MM.1S (cell line): ENCODE measurements at regions not wholly inside any gene's neighbourhood (a gene's known extent, or its start where the extent isn't known, plus 50 kb on each side); places are given as distances from the start of the nearest gene placed in this dataset.
"Not testable (repeated sequence)": the region's sequence is repeated elsewhere in the genome, so short reads cannot be mapped to it uniquely, and the experiment has no call there.

Experiments used
- DNase-seq: peaks from one replicate; pipeline ENCODE4 v3.0.0-alpha.2; 2015
- H2AFZ ChIP-seq: fragments of 300-600 bp; sonication (generic); 2 replicates; pipeline ENCODE4 v1.6.0; 2016; ENCODE audit warnings: antibody characterized with exemption, low read length
- H3F3A ChIP-seq: fragments of 300-600 bp; sonication (generic); 2 replicates; pipeline ENCODE4 v1.6.1; 2016; ENCODE audit warnings: mild to moderate bottlenecking, antibody characterized with exemption, low read length, moderate library complexity, mixed read lengths; ENCODE audit not compliant: insufficient read depth
- H3K27ac ChIP-seq: fragments of 300-600 bp; sonication (generic); 2 replicates; pipeline ENCODE4 v1.5.1; 2016; ENCODE audit warnings: mild to moderate bottlenecking, low read length
- H3K27me3 ChIP-seq: fragments of 300-600 bp; sonication (generic); replicated peaks from 2 replicates; pipeline ENCODE4 v1.6.0; 2016; ENCODE audit warnings: low read length; ENCODE audit not compliant: insufficient read depth
- H3K36me3 ChIP-seq: fragments of 300-600 bp; sonication (generic); replicated peaks from 2 replicates; pipeline ENCODE4 v1.6.1; 2016; ENCODE audit warnings: mild to moderate bottlenecking, low read length, mixed read lengths; ENCODE audit not compliant: insufficient read depth
- H3K4me1 ChIP-seq: fragments of 300-600 bp; sonication (generic); 2 replicates; pipeline ENCODE4 v1.6.1; 2016; ENCODE audit warnings: low read length, mixed read lengths
- H3K4me2 ChIP-seq: fragments of 300-600 bp; sonication (generic); 2 replicates; pipeline ENCODE4 v1.6.0; 2016; ENCODE audit warnings: low read depth, low read length
- H3K4me3 ChIP-seq: fragments of 300-600 bp; sonication (generic); 2 replicates; pipeline ENCODE4 v1.5.1; 2016; ENCODE audit warnings: low read length, mixed read lengths
- H3K79me2 ChIP-seq: fragments of 300-600 bp; sonication (generic); 2 replicates; pipeline ENCODE4 v1.6.1; 2016; ENCODE audit warnings: mixed run types, low read length, mixed read lengths
- H3K9ac ChIP-seq: fragments of 300-600 bp; sonication (generic); 2 replicates; pipeline ENCODE4 v1.6.1; 2016; ENCODE audit warnings: low read length, mixed read lengths
- H3K9me2 ChIP-seq: fragments of 300-600 bp; sonication (generic); replicated peaks from 2 replicates; pipeline ENCODE4 v1.6.1; 2016; ENCODE audit warnings: mild to moderate bottlenecking, low read length, mixed read lengths; ENCODE audit not compliant: insufficient read depth
- H3K9me3 ChIP-seq: fragments of 300-600 bp; sonication (generic); replicated peaks from 2 replicates; pipeline ENCODE4 v1.6.1; 2016; ENCODE audit warnings: mild to moderate bottlenecking, low read length, mixed read lengths; ENCODE audit not compliant: insufficient read depth
- H4K20me1 ChIP-seq: fragments of 300-600 bp; sonication (generic); 2 replicates; pipeline ENCODE4 v1.6.1; 2016; ENCODE audit warnings: mild to moderate bottlenecking, low read length, moderate library complexity, mixed read lengths; ENCODE audit not compliant: insufficient read depth
- EZH2 ChIP-seq: fragments of 300-600 bp; sonication (generic); optimal IDR thresholded peaks from 2 replicates; pipeline ENCODE3; 2017; ENCODE audit warnings: low read depth, mild to moderate bottlenecking, antibody characterized with exemption, low read length, mixed read lengths
- EZH2phosphoT487 ChIP-seq: fragments of 300-600 bp; sonication (generic); IDR thresholded peaks from 2 replicates; pipeline ENCODE4 v1.6.1; 2018; ENCODE audit warnings: antibody characterized with exemption, low read length
- TF ChIP-seq, protein P1 (sequence below): fragments of 300-600 bp; sonication (generic); IDR thresholded peaks from 2 replicates; pipeline ENCODE4 v1.5.1; 2016; ENCODE audit warnings: antibody characterized with exemption, low read length, mixed read lengths

GRCh38 chr15:24223739-24224138, 451.8 kb upstream of the NPAP1 start:
- Histone ChIP-seq H3F3A (no peaks in the 10 kb centered on the region), H3K9me2 (no peaks in the 10 kb centered on the region), H3K79me2 (no peaks in the 10 kb centered on the region), H3K4me1 (no peaks in the 10 kb centered on the region), H3K9ac (no peak overlapping the region), H3K4me2 (no peak overlapping the region), H3K9me3 (no peaks in the 10 kb centered on the region), H3K4me3 (no peak overlapping the region), H3K36me3 (no peaks in the 10 kb centered on the region), H4K20me1 (no peaks in the 10 kb centered on the region), H3K27me3 (no peaks in the 10 kb centered on the region), H3K27ac (no peak overlapping the region), H2AFZ (no peak overlapping the region)
- DNase-seq = no peak
- TF ChIP-seq, protein P1, sequence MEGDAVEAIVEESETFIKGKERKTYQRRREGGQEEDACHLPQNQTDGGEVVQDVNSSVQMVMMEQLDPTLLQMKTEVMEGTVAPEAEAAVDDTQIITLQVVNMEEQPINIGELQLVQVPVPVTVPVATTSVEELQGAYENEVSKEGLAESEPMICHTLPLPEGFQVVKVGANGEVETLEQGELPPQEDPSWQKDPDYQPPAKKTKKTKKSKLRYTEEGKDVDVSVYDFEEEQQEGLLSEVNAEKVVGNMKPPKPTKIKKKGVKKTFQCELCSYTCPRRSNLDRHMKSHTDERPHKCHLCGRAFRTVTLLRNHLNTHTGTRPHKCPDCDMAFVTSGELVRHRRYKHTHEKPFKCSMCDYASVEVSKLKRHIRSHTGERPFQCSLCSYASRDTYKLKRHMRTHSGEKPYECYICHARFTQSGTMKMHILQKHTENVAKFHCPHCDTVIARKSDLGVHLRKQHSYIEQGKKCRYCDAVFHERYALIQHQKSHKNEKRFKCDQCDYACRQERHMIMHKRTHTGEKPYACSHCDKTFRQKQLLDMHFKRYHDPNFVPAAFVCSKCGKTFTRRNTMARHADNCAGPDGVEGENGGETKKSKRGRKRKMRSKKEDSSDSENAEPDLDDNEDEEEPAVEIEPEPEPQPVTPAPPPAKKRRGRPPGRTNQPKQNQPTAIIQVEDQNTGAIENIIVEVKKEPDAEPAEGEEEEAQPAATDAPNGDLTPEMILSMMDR = no peak
- TF ChIP-seq EZH2 (no peak), EZH2phosphoT487 (no peak)

- H3K36me3 ChIP-seq = no peaks in the 10 kb centered on the region
- no peaks in the 10 kb centered on the region for H3K79me2 ChIP-seq
- TF ChIP-seq, protein P1 = no peak
- TF ChIP-seq EZH2 (no peak), EZH2phosphoT487 (no peak)
- no peaks in the 10 kb centered on the region for H3K4me1 ChIP-seq
- no peaks in the 10 kb centered on the region for H4K20me1 ChIP-seq
- no peak overlapping the region for H3K4me2 ChIP-seq
- no peak overlapping the region for H3K9ac ChIP-seq
- H3K4me3 ChIP-seq = no peak overlapping the region
- no peak overlapping the region for H3K27ac ChIP-seq
- DNase-seq = no peak
- no peak overlapping the region for H2AFZ ChIP-seq
- H3K27me3 ChIP-seq = no peaks in the 10 kb centered on the region
- H3F3A ChIP-seq = no peaks in the 10 kb centered on the region
- H3K9me3 ChIP-seq = no peaks in the 10 kb centered on the region
- H3K9me2 ChIP-seq = no peaks in the 10 kb centered on the region
These were observed 451.4 kb upstream of the NPAP1 start for GRCh38 chr15:24224161-24224560.

DNA sequence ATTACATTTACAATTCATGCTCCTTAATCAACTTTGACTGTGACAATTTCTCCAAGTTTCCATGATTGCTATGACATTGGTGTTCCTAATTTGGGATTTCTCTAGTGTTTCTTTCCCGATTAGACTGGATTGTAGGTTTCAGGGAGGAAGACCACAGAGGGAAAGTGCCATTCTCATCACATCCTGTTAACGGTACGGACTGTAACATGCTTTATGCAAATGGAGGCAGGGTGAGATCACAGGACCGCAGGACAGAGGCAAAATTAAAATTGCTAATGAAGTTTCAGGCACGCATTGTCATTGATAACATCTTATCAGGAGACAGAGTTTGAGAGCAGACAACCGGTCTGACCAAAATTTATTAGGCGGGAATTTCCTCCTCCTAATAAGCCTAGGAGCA, 446.7 kb upstream of the NPAP1 start:
- not testable (repeated sequence) for H4K20me1 ChIP-seq, H3K36me3 ChIP-seq, H3K4me3 ChIP-seq, H3F3A ChIP-seq, H3K4me1 ChIP-seq, H3K9ac ChIP-seq, H3K27me3 ChIP-seq, DNase-seq, H2AFZ ChIP-seq, H3K9me2 ChIP-seq, H3K4me2 ChIP-seq, H3K79me2 ChIP-seq, H3K9me3 ChIP-seq, H3K27ac ChIP-seq

- not testable (repeated sequence) for H3K4me2 ChIP-seq, H3K79me2 ChIP-seq
These were observed 442.4 kb upstream of the NPAP1 start for GRCh38 chr15:24233134-24233533.

GRCh38 chr15:24240580-24240979, 435.0 kb upstream of the NPAP1 start:
- H2AFZ ChIP-seq, H3K27ac ChIP-seq, H3K36me3 ChIP-seq, H3K79me2 ChIP-seq, H4K20me1 ChIP-seq, H3K4me3 ChIP-seq, DNase-seq, H3K9me3 ChIP-seq, H3K27me3 ChIP-seq, H3K4me2 ChIP-seq, H3K4me1 ChIP-seq, H3K9me2 ChIP-seq, H3K9ac ChIP-seq, H3F3A ChIP-seq: not testable (repeated sequence)

More at GRCh38 chr15:24233134-24233533, 442.4 kb upstream of the NPAP1 start:
- not testable (repeated sequence) for H3K4me3 ChIP-seq, H3K27ac ChIP-seq, H3K9ac ChIP-seq, H3K4me1 ChIP-seq, H3K27me3 ChIP-seq, H3F3A ChIP-seq, H3K9me2 ChIP-seq, H3K9me3 ChIP-seq, DNase-seq, H4K20me1 ChIP-seq, H3K36me3 ChIP-seq, H2AFZ ChIP-seq

GRCh38 chr15:24259106-24259505, 416.5 kb upstream of the NPAP1 start:
- H4K20me1 ChIP-seq, H3K79me2 ChIP-seq, H3K4me3 ChIP-seq, H3K9me3 ChIP-seq, H3K9me2 ChIP-seq, H2AFZ ChIP-seq, H3K9ac ChIP-seq, H3F3A ChIP-seq, H3K36me3 ChIP-seq, H3K4me1 ChIP-seq, H3K27ac ChIP-seq, H3K27me3 ChIP-seq, H3K4me2 ChIP-seq, DNase-seq: not testable (repeated sequence)
